ENCODE measurements at regions not wholly inside any gene's neighbourhood (a gene's known extent, or its start where the extent isn't known, plus 50 kb on each side); places are given as distances from the start of the nearest gene placed in this dataset.

- Histone ChIP-seq H3K4me1 (ENCODE audit: insufficient read depth, low read length) (no peaks in the 10 kb centered on the region), H3K4me3 (ENCODE audit: low read depth in 1 of 2, low read length in 2 of 2) (no peak overlapping the region), H3K9me3 (ENCODE audit: insufficient read depth, low read length, severe bottlenecking) (no peaks in the 10 kb centered on the region), H3K79me2 (ENCODE audit: insufficient read depth, low read length) (no peaks in the 10 kb centered on the region), H3K27ac (ENCODE audit: low read length) (no peak overlapping the region), H3K36me3 (ENCODE audit: insufficient read depth, low read length) (no peaks in the 10 kb centered on the region), H3K27me3 (ENCODE audit: insufficient read depth, low read length, poor library complexity) (no peaks in the 10 kb centered on the region), H3K4me2 (ENCODE audit: insufficient read depth, low read length) (no peak overlapping the region), H4K20me1 (ENCODE audit: insufficient read depth, low read length) (no peaks in the 10 kb centered on the region), H3K9ac (ENCODE audit: low read depth, low read length) (no peak overlapping the region), H2AFZ (ENCODE audit: low read depth, low read length) (no peak overlapping the region)
- no peak for TF ChIP-seq EZH2 (IDR thresholded peaks at IDR 0.05; ENCODE audit: borderline replicate concordance, low read depth, low read length, severe bottlenecking)
- TF ChIP-seq CTCF (IDR thresholded peaks at IDR 0.05; ENCODE audit: borderline replicate concordance, extremely low read depth, low read length, poor library complexity, severe bottlenecking) = no peak
- DNase-seq (no peak), ATAC-seq (ENCODE audit: insufficient read depth, low read depth) (no peak)
These were observed 847.1 kb upstream of the MBL2 start for GRCh38 chr10:53619671-53620070.

- DNase-seq = no peak
- no peak overlapping the region for H3K27ac ChIP-seq (ENCODE audit: low read length)
- H3K36me3 ChIP-seq (ENCODE audit: insufficient read depth, low read length) = no peaks in the 10 kb centered on the region
- no peaks in the 10 kb centered on the region for H3K4me1 ChIP-seq (ENCODE audit: insufficient read depth, low read length)
- no peak overlapping the region for H3K9ac ChIP-seq (ENCODE audit: low read depth, low read length)
- no peaks in the 10 kb centered on the region for H4K20me1 ChIP-seq (ENCODE audit: insufficient read depth, low read length)
- no peak overlapping the region for H2AFZ ChIP-seq (ENCODE audit: low read depth, low read length)
- no peaks in the 10 kb centered on the region for H3K27me3 ChIP-seq (ENCODE audit: insufficient read depth, low read length, poor library complexity)
- H3K9me3 ChIP-seq (ENCODE audit: insufficient read depth, low read length, severe bottlenecking) = no peaks in the 10 kb centered on the region
- TF ChIP-seq CTCF (IDR thresholded peaks at IDR 0.05; ENCODE audit: borderline replicate concordance, extremely low read depth, low read length, poor library complexity, severe bottlenecking) (no peak), EZH2 (IDR thresholded peaks at IDR 0.05; ENCODE audit: borderline replicate concordance, low read depth, low read length, severe bottlenecking) (no peak)
- no peak overlapping the region for H3K4me3 ChIP-seq (ENCODE audit: low read depth in 1 of 2, low read length in 2 of 2)
- H3K4me2 ChIP-seq (ENCODE audit: insufficient read depth, low read length) = no peak overlapping the region
- no peak for ATAC-seq (ENCODE audit: insufficient read depth, low read depth)
- no peaks in the 10 kb centered on the region for H3K79me2 ChIP-seq (ENCODE audit: insufficient read depth, low read length)
These were observed 835.1 kb upstream of the MBL2 start for GRCh38 chr10:53607691-53608090.

GRCh38 chr10:53606981-53607380 lies 834.4 kb upstream of the MBL2 start:
- no peak overlapping the region for H3K9ac ChIP-seq (ENCODE audit: low read depth, low read length)
- no peaks in the 10 kb centered on the region for H3K9me3 ChIP-seq (ENCODE audit: insufficient read depth, low read length, severe bottlenecking)
- H3K79me2 ChIP-seq (ENCODE audit: insufficient read depth, low read length) = no peaks in the 10 kb centered on the region
- DNase-seq (no peak), ATAC-seq (ENCODE audit: insufficient read depth, low read depth) (no peak)
- H2AFZ ChIP-seq (ENCODE audit: low read depth, low read length) = no peak overlapping the region
- H3K27ac ChIP-seq (ENCODE audit: low read length) = no peak overlapping the region
- H3K4me1 ChIP-seq (ENCODE audit: insufficient read depth, low read length) = no peaks in the 10 kb centered on the region
- no peak for TF ChIP-seq EZH2 (IDR thresholded peaks at IDR 0.05; ENCODE audit: borderline replicate concordance, low read depth, low read length, severe bottlenecking)
- TF ChIP-seq CTCF (IDR thresholded peaks at IDR 0.05; ENCODE audit: borderline replicate concordance, extremely low read depth, low read length, poor library complexity, severe bottlenecking) = no peak
- no peak overlapping the region for H3K4me3 ChIP-seq (ENCODE audit: low read depth in 1 of 2, low read length in 2 of 2)
- no peaks in the 10 kb centered on the region for H4K20me1 ChIP-seq (ENCODE audit: insufficient read depth, low read length)
- no peak overlapping the region for H3K4me2 ChIP-seq (ENCODE audit: insufficient read depth, low read length)
- H3K27me3 ChIP-seq (ENCODE audit: insufficient read depth, low read length, poor library complexity) = no peaks in the 10 kb centered on the region
- H3K36me3 ChIP-seq (ENCODE audit: insufficient read depth, low read length) = no peaks in the 10 kb centered on the region
